Lower lobe of right lung (tissue), 2 donors: ENCODE measurements at regions not wholly inside any gene's neighbourhood (a gene's known extent, or its start where the extent isn't known, plus 50 kb on each side); places are given as distances from the start of the nearest gene placed in this dataset.

Experiments
- ATAC-seq, 2 donors: fragments of 200-7000 bp; cut with Tn5 transposase; one replicate each; pipeline ENCODE4 v1.9.1; 2020 to 2022; ENCODE audit warnings: mild to moderate bottlenecking in 2 of 2, moderate library complexity in 2 of 2
- DNase-seq: peaks from one replicate; pipeline ENCODE4 v3.0.0-alpha.2; 2020
- H3K27ac ChIP-seq: fragments of 200-600 bp; one replicate; pipeline ENCODE4 v1.8.0; 2022
- H3K27me3 ChIP-seq: fragments of 200-600 bp; one replicate; pipeline ENCODE4 v1.8.0; 2022; ENCODE audit warnings: low read depth
- H3K36me3 ChIP-seq: fragments of 200-600 bp; one replicate; pipeline ENCODE4 v1.8.0; 2022; ENCODE audit warnings: mild to moderate bottlenecking
- H3K4me1 ChIP-seq: fragments of 200-600 bp; one replicate; pipeline ENCODE4 v1.8.0; 2022
- H3K4me3 ChIP-seq: fragments of 200-600 bp; one replicate; pipeline ENCODE4 v1.8.0; 2022; ENCODE audit warnings: mild to moderate bottlenecking
- H3K9me3 ChIP-seq: fragments of 200-600 bp; one replicate; pipeline ENCODE4 v1.8.0; 2022
- CTCF ChIP-seq: fragments of 200-600 bp; IDR thresholded peaks from one replicate; pipeline ENCODE4 v1.8.0; 2022; ENCODE audit warnings: antibody characterized with exemption, mild to moderate bottlenecking
- intact Hi-C: fragments of 100-400 bp; cut with DNase I; formaldehyde crosslinking; loops from one replicate; pipeline ENCODE4 v1.11.0; 2022
- donor health status: DM: no; HTN: yes; CAD: no; lungs with severe emphysema.

- no peak for DNase-seq
- Histone ChIP-seq H3K9me3 (no peaks in the 10 kb centered on the region), H3K4me1 (no peaks in the 10 kb centered on the region), H3K4me3 (no peak overlapping the region), H3K27ac (no peak overlapping the region), H3K36me3 (no peaks in the 10 kb centered on the region), H3K27me3 (no peaks in the 10 kb centered on the region)
- intact Hi-C loops: no loop called here
- no peak for ATAC-seq
- no peak for TF ChIP-seq CTCF
Observed at GRCh38 chr21:27257226-27257625, 290.3 kb upstream of the ADAMTS5 start.

GRCh38 chr21:27251752-27252151 lies 284.9 kb upstream of the ADAMTS5 start:
- TF ChIP-seq CTCF: no peak
- no peaks in the 10 kb centered on the region for H3K4me1 ChIP-seq
- no peaks in the 10 kb centered on the region for H3K36me3 ChIP-seq
- no peak overlapping the region for H3K27ac ChIP-seq
- DNase-seq: no peak
- H3K27me3 ChIP-seq: no peaks in the 10 kb centered on the region
- no peaks in the 10 kb centered on the region for H3K9me3 ChIP-seq
- intact Hi-C loops: no loop called here
- no peak overlapping the region for H3K4me3 ChIP-seq
- no peak for ATAC-seq

GRCh38 chr21:27250366-27250765 lies 283.5 kb upstream of the ADAMTS5 start:
- Histone ChIP-seq H3K27me3 (no peaks in the 10 kb centered on the region), H3K27ac (no peak overlapping the region), H3K36me3 (no peaks in the 10 kb centered on the region), H3K4me1 (no peaks in the 10 kb centered on the region), H3K4me3 (no peak overlapping the region), H3K9me3 (no peaks in the 10 kb centered on the region)
- intact Hi-C loops: no loop called here
- no peak for TF ChIP-seq CTCF
- ATAC-seq: no peak
- DNase-seq: no peak

- ATAC-seq (no peak), DNase-seq (no peak)
- H3K4me3 ChIP-seq: no peak overlapping the region
- no peak overlapping the region for H3K27ac ChIP-seq
- no peaks in the 10 kb centered on the region for H3K27me3 ChIP-seq
- no peaks in the 10 kb centered on the region for H3K4me1 ChIP-seq
- H3K9me3 ChIP-seq: no peaks in the 10 kb centered on the region
- no peak for TF ChIP-seq CTCF
- intact Hi-C loops: no loop called here
- no peaks in the 10 kb centered on the region for H3K36me3 ChIP-seq
Observed at GRCh38 chr21:27248814-27249213, 281.9 kb upstream of the ADAMTS5 start.

GRCh38 chr21:27246741-27247140 lies 279.9 kb upstream of the ADAMTS5 start:
- Histone ChIP-seq H3K4me3 (no peak overlapping the region), H3K4me1 (no peaks in the 10 kb centered on the region), H3K36me3 (no peaks in the 10 kb centered on the region), H3K27ac (no peak overlapping the region), H3K9me3 (no peaks in the 10 kb centered on the region), H3K27me3 (no peaks in the 10 kb centered on the region)
- ATAC-seq: no peak
- no peak for TF ChIP-seq CTCF
- intact Hi-C loops: no loop called here
- DNase-seq: no peak

GRCh38 chr21:27244776-27245175 lies 277.9 kb upstream of the ADAMTS5 start:
- no peak for DNase-seq
- H3K36me3 ChIP-seq: no peaks in the 10 kb centered on the region
- ATAC-seq: no peak
- TF ChIP-seq CTCF: no peak
- H3K9me3 ChIP-seq: no peaks in the 10 kb centered on the region
- no peak overlapping the region for H3K27ac ChIP-seq
- intact Hi-C loops: no loop called here
- no peaks in the 10 kb centered on the region for H3K27me3 ChIP-seq
- H3K4me1 ChIP-seq: no peaks in the 10 kb centered on the region
- H3K4me3 ChIP-seq: no peak overlapping the region
